NCI-H2227 treated with DMSO at 0.1 percent for 48 hours (cell line): ENCODE measurements at regions not wholly inside any gene's neighbourhood (a gene's known extent, or its start where the extent isn't known, plus 50 kb on each side); places are given as distances from the start of the nearest gene placed in this dataset.

Experiments used
- DNase-seq: peaks from one replicate; lab custom pipeline; 2025; lab: John Stamatoyannopoulos, UW

DNA sequence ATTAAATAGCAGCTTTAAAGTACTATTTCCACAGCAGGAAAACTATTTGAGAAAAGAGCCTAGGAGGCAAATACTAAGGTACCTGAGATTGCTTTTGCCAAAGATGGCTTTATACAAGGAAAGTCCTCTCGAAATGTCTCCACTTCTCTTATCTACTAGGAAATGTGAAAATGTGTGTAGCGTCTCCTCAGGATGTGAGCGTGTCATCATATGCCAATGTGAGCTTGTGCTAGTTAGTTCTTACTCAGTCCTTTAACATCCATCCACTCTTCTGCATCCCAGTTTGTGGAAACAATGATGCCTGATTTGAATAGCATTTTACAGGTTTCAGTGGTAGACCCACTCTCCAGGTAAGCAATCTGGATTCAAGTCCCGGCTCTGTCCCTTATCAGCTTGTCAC lies 421.0 kb downstream of the DYNC2H1 start:
- DNase-seq: no peak

- no peak for DNase-seq
Observed at GRCh38 chr11:103532133-103532788, 423.0 kb downstream of the DYNC2H1 start.

- no peak for DNase-seq
Observed at GRCh38 chr11:103534191-103534590, 425.0 kb downstream of the DYNC2H1 start.

DNA sequence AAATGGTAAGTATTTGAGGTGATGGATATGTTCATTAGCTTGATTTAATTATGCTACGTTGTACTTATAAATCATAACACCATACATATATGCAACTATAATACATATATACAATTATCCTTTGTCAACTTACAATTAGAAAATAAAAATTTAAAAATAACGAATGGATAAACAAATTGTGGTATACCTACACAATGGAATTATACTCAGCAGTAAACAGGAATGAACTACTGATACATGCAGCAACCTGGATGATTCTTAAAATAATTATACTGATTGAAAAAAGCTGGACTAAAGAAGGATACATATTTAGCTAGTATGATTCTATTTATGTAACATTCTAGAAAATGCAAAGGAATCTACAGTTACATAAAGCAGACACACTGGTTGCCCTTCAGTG lies 425.7 kb downstream of the DYNC2H1 start:
- DNase-seq: no peak

DNA sequence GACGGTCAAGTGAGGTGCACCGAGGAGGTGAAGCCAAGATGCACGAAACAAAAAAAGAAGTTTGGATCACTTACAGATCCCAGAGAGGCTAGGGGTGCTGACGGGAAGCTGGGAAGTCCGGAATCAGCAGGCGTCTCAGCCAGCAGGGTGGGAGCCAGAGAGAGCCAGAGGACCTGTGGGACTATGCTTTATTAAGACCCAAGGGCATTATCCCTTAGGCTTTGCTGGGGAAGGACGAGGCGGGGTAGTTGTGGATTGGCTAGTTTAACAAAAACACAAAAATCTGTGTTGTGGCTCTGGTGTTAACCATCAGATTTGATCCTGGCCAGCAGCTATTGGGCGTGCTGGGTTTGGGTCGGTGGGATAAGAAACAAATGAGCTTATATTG lies 427.1 kb downstream of the DYNC2H1 start:
- no peak for DNase-seq

DNA sequence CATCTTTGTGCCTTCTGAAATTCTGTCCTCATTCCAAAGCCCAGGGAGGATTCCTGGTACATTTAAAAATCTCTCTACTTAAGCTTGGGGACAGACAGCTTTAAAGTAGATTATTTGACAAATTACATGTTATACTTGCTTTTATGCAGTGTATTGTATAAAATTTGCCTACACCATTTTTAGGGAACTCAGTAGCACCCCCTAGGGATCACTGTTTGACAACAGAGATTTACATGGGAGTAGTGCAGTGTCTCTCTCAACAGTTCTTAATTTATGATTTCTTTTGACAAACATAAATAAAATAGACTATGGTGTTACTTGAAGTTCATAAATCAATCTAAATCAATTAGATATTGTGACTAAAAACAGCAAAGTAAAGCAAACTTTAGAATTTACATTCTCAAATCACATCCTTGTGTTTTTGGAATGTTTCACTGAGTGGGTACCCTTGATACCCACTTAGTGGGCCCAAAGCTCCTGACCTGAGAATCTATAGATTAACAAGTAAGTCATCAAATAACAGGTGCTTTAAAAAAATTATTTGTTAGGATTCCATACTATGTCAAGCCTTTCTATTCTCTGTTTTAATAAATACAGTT lies 428.8 kb downstream of the DYNC2H1 start:
- peak; percentile 33 for DNase-seq

DNA sequence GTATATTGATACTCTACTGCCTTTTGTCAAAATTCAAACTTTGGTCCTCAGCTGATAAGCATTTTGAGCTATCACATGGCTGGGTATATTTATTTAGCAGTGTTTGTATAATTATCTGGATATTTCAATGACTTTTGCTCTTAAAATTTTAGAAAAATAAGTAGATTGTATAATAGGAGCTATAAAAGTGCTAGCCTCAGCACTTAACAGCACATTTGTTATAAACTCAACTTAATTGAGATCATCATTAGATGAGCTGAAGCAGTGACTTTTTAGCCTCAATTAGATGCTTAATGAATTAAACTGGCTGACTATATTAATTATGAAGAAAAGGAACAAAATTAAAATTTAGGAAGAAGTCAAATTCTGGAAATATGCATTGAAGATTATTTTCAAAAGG lies 429.9 kb downstream of the DYNC2H1 start:
- DNase-seq: no peak

DNA sequence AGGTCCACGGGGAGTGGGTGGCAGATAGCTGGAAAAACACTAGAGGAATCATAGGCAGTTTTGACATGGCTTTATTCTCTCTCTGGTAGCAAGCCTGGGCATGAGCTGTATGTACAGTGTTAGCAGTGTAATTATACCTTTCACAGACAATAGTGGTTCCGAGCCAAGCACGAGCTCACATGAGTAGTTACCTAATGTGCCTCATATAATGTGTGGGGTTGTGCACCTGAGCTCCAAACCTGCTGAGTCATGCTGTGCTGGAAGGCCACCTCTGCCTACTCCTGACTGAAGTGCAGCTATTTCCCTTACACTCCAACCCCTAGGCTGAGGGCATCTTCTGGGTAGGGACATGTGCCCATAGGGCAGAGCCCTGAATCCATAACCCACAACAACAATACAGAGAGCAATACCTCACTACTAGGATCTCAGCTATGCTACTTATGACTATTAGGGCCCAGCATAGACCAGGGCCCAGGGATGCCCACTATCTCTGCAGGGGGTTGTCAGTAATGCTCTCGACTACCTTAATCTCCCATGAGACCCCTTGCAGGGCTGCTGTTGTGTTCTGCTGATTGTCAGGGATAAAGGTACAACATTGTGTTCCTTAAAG lies 432.1 kb downstream of the DYNC2H1 start:
- no peak for DNase-seq

- DNase-seq: no peak
Observed at GRCh38 chr11:103542851-103543250, 433.6 kb downstream of the DYNC2H1 start.

- DNase-seq: no peak
Observed at GRCh38 chr11:103543456-103543855, 434.2 kb downstream of the DYNC2H1 start.

GRCh38 chr11:103544874-103545273 lies 435.6 kb downstream of the DYNC2H1 start:
- DNase-seq: no peak

GRCh38 chr11:103545551-103545950 lies 436.3 kb downstream of the DYNC2H1 start:
- no peak for DNase-seq

DNA sequence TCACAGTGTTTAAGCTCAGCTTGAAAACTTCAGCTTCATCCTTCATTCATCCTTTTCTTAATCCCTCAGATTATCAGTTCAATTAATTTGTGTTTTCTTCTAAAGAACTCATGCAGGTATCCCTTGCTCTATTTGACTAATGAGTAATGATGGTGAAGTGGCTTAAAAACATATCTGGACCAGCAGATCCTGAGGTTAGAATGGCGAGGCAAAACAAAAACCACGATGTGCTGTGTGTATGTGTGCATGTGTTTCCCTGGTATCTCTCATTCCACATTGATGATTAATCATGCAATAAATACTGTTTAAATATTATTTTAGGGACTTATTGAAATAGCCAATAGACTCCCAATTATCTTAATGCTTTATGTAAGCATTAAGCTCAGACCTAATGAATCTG lies 437.0 kb downstream of the DYNC2H1 start:
- no peak for DNase-seq

DNA sequence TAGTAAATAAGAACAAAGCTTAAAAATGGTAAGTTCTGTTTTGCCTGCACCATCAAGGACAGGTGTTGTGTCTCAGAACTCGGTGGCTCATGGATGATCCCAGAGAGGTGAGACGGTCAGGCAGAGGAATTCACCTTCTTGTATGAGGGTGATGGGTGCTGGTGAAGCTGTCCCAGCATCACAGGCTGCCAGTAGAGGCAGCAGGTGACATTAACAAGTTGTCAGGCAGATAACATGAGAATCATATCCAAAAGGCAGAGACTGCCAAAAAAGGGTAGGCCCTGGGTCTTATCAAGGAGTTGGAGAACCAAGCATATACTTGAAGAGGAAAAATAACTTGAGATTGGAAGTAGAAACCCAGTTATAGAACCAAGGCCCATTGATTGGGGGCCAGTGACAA lies 437.8 kb downstream of the DYNC2H1 start:
- DNase-seq: no peak

DNA sequence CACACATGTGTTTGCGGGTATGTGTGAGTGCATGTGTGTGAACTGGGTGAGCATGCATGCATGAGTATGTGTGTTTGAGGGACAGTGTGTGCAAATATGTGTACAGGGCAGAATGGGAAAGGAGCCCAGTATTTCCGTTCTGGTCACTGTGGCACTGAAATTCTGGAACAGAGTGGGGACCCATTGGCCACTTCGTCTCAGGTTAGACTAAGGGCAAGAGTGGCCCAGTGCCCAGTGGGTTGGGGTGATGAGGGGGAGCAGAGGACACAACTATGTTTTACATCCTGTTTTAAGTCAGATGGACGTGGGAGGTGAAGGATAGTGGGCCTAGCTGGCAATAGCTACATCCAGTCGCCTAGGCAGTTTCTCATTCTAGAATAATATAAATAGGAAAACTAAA lies 438.5 kb downstream of the DYNC2H1 start:
- no peak for DNase-seq

DNA sequence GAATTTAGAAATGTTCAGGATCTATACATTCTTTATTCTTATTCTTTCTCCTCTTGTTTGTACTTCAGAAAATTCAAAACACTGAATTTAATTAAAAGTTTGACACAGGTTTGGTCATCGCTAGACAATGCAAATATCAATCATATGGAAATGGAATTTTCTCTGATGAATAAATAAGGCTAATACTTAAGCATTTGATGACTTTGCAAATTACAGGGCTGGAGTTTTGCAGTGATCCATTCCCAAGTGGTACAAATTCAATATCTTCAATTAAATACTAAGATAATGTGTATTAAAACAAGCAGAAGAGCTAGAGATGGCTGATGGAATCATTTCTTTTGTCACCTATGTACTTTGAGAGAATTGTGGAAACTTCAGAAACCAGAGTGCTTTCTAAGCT lies 439.6 kb downstream of the DYNC2H1 start:
- no peak for DNase-seq

DNA sequence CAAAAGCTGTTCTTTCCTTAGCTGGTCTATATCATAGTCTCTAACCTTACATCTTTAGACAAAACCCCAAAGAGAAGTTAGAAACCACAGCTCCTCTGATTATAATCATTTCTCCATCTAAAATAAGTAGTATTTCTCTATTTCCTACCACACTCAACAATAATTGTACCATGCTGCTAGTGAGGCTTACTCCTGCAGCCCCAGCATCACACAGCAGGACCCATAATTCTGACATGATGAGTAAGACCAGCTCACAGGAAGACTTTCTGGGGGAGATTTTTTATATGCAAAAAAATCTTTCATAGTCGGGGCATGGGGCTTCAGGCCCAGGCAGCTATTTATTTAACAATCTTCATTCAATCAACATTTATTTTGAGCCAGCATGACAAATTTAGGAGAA lies 441.6 kb downstream of the DYNC2H1 start:
- no peak for DNase-seq

DNA sequence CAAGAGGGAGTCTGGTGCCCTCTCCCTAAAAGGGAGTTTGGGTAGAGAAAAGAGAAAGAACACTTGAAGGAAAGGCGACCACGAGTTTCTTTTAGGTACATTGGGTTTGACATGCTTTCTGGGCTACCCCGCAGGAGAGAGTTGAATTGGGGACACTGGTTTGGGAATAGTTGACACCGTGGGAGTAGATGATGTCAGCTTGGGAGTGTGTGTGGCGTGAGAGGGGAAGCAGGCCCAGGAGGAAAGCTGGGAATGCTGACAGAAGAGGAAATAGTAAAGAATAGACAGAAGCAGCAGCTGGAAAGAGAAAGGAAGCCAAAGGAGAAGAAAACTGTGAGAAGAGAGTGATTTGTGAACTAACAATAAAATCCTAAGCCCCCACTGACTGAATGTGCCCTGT lies 442.9 kb downstream of the DYNC2H1 start:
- no peak for DNase-seq

DNA sequence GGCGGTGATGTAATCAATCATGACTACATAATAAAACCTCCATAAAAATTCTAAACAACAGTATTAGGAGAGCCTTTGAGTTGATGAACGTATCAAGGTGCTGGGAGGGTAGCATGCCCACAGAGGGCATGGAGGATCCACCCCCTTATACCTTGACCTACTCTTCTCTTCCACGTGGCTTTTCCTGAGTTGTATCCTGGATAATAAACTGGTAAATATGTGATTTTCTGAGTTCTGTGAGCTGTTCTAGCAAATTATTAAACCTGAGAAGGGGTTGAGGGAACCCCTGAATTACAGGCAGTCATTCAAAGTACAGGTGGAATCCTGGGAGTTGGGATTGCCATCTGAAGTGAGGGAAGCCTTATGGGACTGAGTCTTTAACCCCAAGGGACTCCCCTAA lies 446.9 kb downstream of the DYNC2H1 start:
- DNase-seq: no peak

- DNase-seq: no peak
Observed at GRCh38 chr11:103566116-103566515, 456.9 kb downstream of the DYNC2H1 start.

GRCh38 chr11:103581760-103582159 lies 454.7 kb upstream of the DDI1 start:
- DNase-seq: peak; percentile 93

GRCh38 chr11:103582351-103582909 lies 454.0 kb upstream of the DDI1 start:
- peak; percentile 56 for DNase-seq

DNA sequence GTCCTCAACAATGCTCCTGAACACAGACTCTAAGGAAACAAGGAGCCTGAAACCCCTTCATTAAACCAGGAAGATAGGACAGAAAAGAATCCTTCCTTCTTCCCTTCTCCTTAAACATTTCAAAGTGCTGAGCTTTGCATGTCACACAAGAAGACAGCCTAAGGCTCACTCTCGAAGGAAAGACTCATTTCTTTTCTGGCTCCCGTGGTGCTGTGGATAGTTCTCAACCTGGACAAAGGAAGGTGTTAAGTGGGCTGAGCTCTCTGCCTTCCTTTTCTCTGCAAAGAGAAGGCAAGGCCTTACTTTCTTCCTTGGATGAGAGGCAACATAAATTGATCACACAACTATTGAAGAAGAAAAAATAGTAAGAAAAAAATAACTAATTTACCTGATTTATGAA lies 452.4 kb upstream of the DDI1 start:
- no peak for DNase-seq
